Spleen (tissue), 11 donors: ENCODE measurements at regions not wholly inside any gene's neighbourhood (a gene's known extent, or its start where the extent isn't known, plus 50 kb on each side); places are given as distances from the start of the nearest gene placed in this dataset.

Experiments
- DNase-seq: peaks from one replicate; pipeline ENCODE4 v3.0.0-alpha.2; 2020
- H3K27ac ChIP-seq, 8 donors: fragments of 200-600 bp; sonication (generic) in 7 of 8; 1 replicate in 4 of 8; 2 replicates in 4 of 8; pipeline versions ENCODE4 v1.5.0 to v1.8.0; 2016 to 2021; ENCODE audit warnings: inconsistent platforms in 4 of 8, mild to moderate bottlenecking in 4 of 8, moderate library complexity in 1 of 8
- H3K27me3 ChIP-seq, 7 donors: fragments of 200-600 bp; sonication (generic) in 6 of 7; replicated peaks in 1 of 7; 1 replicate in 4 of 7; 2 replicates in 3 of 7; pipeline versions ENCODE4 v1.5.0 to v1.8.0; 2016 to 2021; ENCODE audit warnings: inconsistent platforms in 3 of 7, mild to moderate bottlenecking in 1 of 7
- H3K36me3 ChIP-seq, 6 donors: fragments of 200-600 bp; sonication (generic) in 5 of 6; 1 replicate in 4 of 6; 2 replicates in 2 of 6; pipeline versions ENCODE4 v1.5.0 to v1.8.0; 2016 to 2021; ENCODE audit warnings: inconsistent platforms in 2 of 6
- H3K4me1 ChIP-seq, 6 donors: fragments of 200-600 bp; sonication (generic) in 5 of 6; 1 replicate in 3 of 6; 2 replicates in 3 of 6; pipeline versions ENCODE4 v1.5.0 to v1.8.0; 2016 to 2021; ENCODE audit warnings: inconsistent platforms in 3 of 6
- H3K4me3 ChIP-seq, 8 donors: fragments of 200-600 bp; sonication (generic) in 7 of 8; 1 replicate in 4 of 8; 2 replicates in 4 of 8; pipeline versions ENCODE4 v1.5.0 to v1.8.0; 2016 to 2021; ENCODE audit warnings: inconsistent platforms in 4 of 8, mild to moderate bottlenecking in 4 of 8, moderate library complexity in 2 of 8
- H3K9me3 ChIP-seq, 8 donors: fragments of 200-600 bp; sonication (generic) in 7 of 8; 1 replicate in 4 of 8; 2 replicates in 4 of 8; pipeline versions ENCODE4 v1.5.0 to v1.8.0; 2016 to 2021; ENCODE audit warnings: inconsistent platforms in 4 of 8
- CTCF ChIP-seq, 11 experiments: fragments of 200-600 bp in 7 of 11; fragments of 450-650 bp in 4 of 11; sonication (generic) in 4 of 11; IDR thresholded peaks in 8 of 11; conservative IDR thresholded peaks in 3 of 11; 1 replicate in 7 of 11; 2 replicates in 4 of 11; pipeline versions ENCODE4 v1.4.0 to v1.8.0; 2016 to 2021; ENCODE audit warnings: antibody characterized with exemption in 11 of 11, inconsistent platforms in 4 of 11, mild to moderate bottlenecking in 1 of 11
- POLR2A ChIP-seq, 3 donors: fragments of 450-650 bp; IDR thresholded peaks; one replicate each; pipeline ENCODE4 v1.5.1; 2017; ENCODE audit warnings: antibody characterized with exemption in 3 of 3, mild to moderate bottlenecking in 1 of 3
- POLR2AphosphoS5 ChIP-seq, 3 donors: sonication (generic); formaldehyde crosslinking; IDR thresholded peaks; one replicate each; pipeline ENCODE4 v1.5.1; 2017; ENCODE audit warnings: antibody characterized with exemption in 3 of 3
- WGBS, 5 donors: extraction: QIAGEN DNeasy Blood & Tissue Kit in 3 of 5; methylation state at CpG; one replicate each; pipeline versions ENCODE4 v1.1.5 to v1.1.7; 2013 to 2018; 5-methylcytosine and 5-hydroxymethylcytosine counted together
- intact Hi-C: fragments of 100-400 bp; cut with DNase I; formaldehyde crosslinking; loops from one replicate; pipeline ENCODE4 v1.15.0; 2023; ENCODE audit warnings: low total_unique reads
- donor health status: healthy with polysubstance abuse.
- donor health status: DM: no; HTN: no; CAD: no; lungs with moderate emphysema.
- donor health status: DM: no; HTN: no; CAD: no.
- donor health status: Bipolar disorder and iron deficiency.
- donor health status: healthy.
- donor health status: DM: no; HTN: no; CAD: no.
- donor health status: DM: yes; HTN: yes; CAD: no.

- no peaks in the 10 kb centered on the region for H3K36me3 ChIP-seq
- WGBS, 5 donors, result 61 to 73% (median 64%) methylated on average over 6 of the region's 6 CpGs
- no peak overlapping the region for H3K4me3 ChIP-seq
- peaks cover 0 to 15% (median 0%) of the 10 kb centered on the region in 7 donors for H3K27me3 ChIP-seq
- TF ChIP-seq POLR2AphosphoS5 (IDR thresholded peaks at IDR 0.05) (no peak), CTCF (IDR thresholded peaks at IDR 0.05 in 8 of 11, conservative IDR thresholded peaks at IDR 0.05 in 3 of 11) (no peak), POLR2A (IDR thresholded peaks at IDR 0.05) (no peak)
- no peaks in the 10 kb centered on the region for H3K9me3 ChIP-seq
- H3K4me1 ChIP-seq, result no peaks in the 10 kb centered on the region
- H3K27ac ChIP-seq, result no peak overlapping the region
- intact Hi-C loops, result no loop called here
- DNase-seq, result no peak
These were observed 71.4 kb upstream of the MLN start for GRCh38 chr6:33875141-33875581.

GRCh38 chr6:33874136-33874760 is 70.4 kb upstream of the MLN start:
- Histone ChIP-seq H3K27me3 (peaks cover 0 to 15% (median 0%) of the 10 kb centered on the region in 7 donors), H3K27ac (no peak overlapping the region), H3K36me3 (no peaks in the 10 kb centered on the region), H3K9me3 (no peaks in the 10 kb centered on the region), H3K4me1 (no peaks in the 10 kb centered on the region), H3K4me3 (no peak overlapping the region)
- 89 to 94% (median 91%) methylated on average over 17 of the region's 17 CpGs for WGBS, 5 donors
- TF ChIP-seq POLR2A (IDR thresholded peaks at IDR 0.05) (no peak), POLR2AphosphoS5 (IDR thresholded peaks at IDR 0.05) (no peak), CTCF (IDR thresholded peaks at IDR 0.05 in 8 of 11, conservative IDR thresholded peaks at IDR 0.05 in 3 of 11) (no peak)
- DNase-seq, result no peak
- intact Hi-C loops, result no loop called here

GRCh38 chr6:33872761-33873160 is 69.0 kb upstream of the MLN start:
- no peaks in the 10 kb centered on the region for H3K9me3 ChIP-seq
- no peak overlapping the region for H3K4me3 ChIP-seq
- TF ChIP-seq POLR2AphosphoS5 (IDR thresholded peaks at IDR 0.05), result no peak
- no peak for TF ChIP-seq POLR2A (IDR thresholded peaks at IDR 0.05)
- TF ChIP-seq CTCF (IDR thresholded peaks at IDR 0.05 in 8 of 11, conservative IDR thresholded peaks at IDR 0.05 in 3 of 11), result no peak
- H3K36me3 ChIP-seq, result no peaks in the 10 kb centered on the region
- DNase-seq, result no peak
- H3K27ac ChIP-seq, result no peak overlapping the region
- H3K27me3 ChIP-seq, result peaks cover 0 to 15% (median 0%) of the 10 kb centered on the region in 7 donors
- 79 to 97% (median 85%) methylated on average over 4 to 7 of the region's 7 CpGs for WGBS, 5 donors
- H3K4me1 ChIP-seq, result no peaks in the 10 kb centered on the region
- intact Hi-C loops, result no loop called here

GRCh38 chr6:33869826-33870423 is 66.1 kb upstream of the MLN start:
- TF ChIP-seq POLR2AphosphoS5 (IDR thresholded peaks at IDR 0.05) (no peak), CTCF (IDR thresholded peaks at IDR 0.05 in 8 of 11, conservative IDR thresholded peaks at IDR 0.05 in 3 of 11) (no peak), POLR2A (IDR thresholded peaks at IDR 0.05) (no peak)
- peak; percentile 52 for DNase-seq

More at GRCh38 chr6:33869826-33870423, 66.1 kb upstream of the MLN start:
- WGBS, 5 donors, result 76 to 86% (median 77%) methylated on average over 11 of the region's 11 CpGs
- no peaks in the 10 kb centered on the region for H3K4me1 ChIP-seq
- H3K27ac ChIP-seq, result no peak overlapping the region
- peaks cover 0 to 27% (median 0%) of the 10 kb centered on the region in 7 donors for H3K27me3 ChIP-seq
- no peak overlapping the region for H3K4me3 ChIP-seq
- H3K36me3 ChIP-seq, result no peaks in the 10 kb centered on the region
- peaks cover 0 to 10% (median 0%) of the 10 kb centered on the region in 8 donors for H3K9me3 ChIP-seq
- intact Hi-C loops, result no loop called here
